H1 (cell line): ENCODE measurements at regions not wholly inside any gene's neighbourhood (a gene's known extent, or its start where the extent isn't known, plus 50 kb on each side); places are given as distances from the start of the nearest gene placed in this dataset.

Experiments
- CREB1 ChIP-seq: IDR thresholded peaks from 2 replicates; pipeline ENCODE4 v1.6.1; 2012; ENCODE audit warnings: inconsistent platforms
- POU5F1 ChIP-seq: IDR thresholded peaks from 2 replicates; pipeline ENCODE4 v1.6.1; 2011; ENCODE audit warnings: low read depth, mild to moderate bottlenecking, low read length, moderate library complexity
- RAD21 ChIP-seq, 2 experiments: IDR thresholded peaks in 1 of 2; conservative IDR thresholded peaks in 1 of 2; 2 replicates each; pipeline ENCODE4 v1.6.1; 2011; ENCODE audit warnings: low read depth in 2 of 2, low read length in 2 of 2, improper control_type of control experiment in 1 of 2, inconsistent platforms in 1 of 2, mild to moderate bottlenecking in 1 of 2, moderate library complexity in 1 of 2
- SP2 ChIP-seq: IDR thresholded peaks from 2 replicates; pipeline ENCODE4 v1.6.1; 2012; ENCODE audit warnings: mild to moderate bottlenecking, low read length, inconsistent platforms

- no peak for TF ChIP-seq POU5F1
- no peak for TF ChIP-seq SP2
- TF ChIP-seq CREB1 = no peak
- TF ChIP-seq RAD21 (IDR thresholded peaks at IDR 0.05 in 1 of 2, conservative IDR thresholded peaks at IDR 0.05 in 1 of 2; ENCODE audit: low read depth in 2 of 2, low read length in 2 of 2) = no peak
Measured at GRCh38 chr13:64087624-64088023, 2672.0 kb upstream of the PCDH20 start (continued).
